ENCODE measurements at regions not wholly inside any gene's neighbourhood (a gene's known extent, or its start where the extent isn't known, plus 50 kb on each side); places are given as distances from the start of the nearest gene placed in this dataset.

- no peak for TF ChIP-seq POLR2AphosphoS5 (IDR thresholded peaks at IDR 0.05)
- TF ChIP-seq, protein P1, sequence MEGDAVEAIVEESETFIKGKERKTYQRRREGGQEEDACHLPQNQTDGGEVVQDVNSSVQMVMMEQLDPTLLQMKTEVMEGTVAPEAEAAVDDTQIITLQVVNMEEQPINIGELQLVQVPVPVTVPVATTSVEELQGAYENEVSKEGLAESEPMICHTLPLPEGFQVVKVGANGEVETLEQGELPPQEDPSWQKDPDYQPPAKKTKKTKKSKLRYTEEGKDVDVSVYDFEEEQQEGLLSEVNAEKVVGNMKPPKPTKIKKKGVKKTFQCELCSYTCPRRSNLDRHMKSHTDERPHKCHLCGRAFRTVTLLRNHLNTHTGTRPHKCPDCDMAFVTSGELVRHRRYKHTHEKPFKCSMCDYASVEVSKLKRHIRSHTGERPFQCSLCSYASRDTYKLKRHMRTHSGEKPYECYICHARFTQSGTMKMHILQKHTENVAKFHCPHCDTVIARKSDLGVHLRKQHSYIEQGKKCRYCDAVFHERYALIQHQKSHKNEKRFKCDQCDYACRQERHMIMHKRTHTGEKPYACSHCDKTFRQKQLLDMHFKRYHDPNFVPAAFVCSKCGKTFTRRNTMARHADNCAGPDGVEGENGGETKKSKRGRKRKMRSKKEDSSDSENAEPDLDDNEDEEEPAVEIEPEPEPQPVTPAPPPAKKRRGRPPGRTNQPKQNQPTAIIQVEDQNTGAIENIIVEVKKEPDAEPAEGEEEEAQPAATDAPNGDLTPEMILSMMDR (IDR thresholded peaks at IDR 0.05 in 8 of 11, conservative IDR thresholded peaks at IDR 0.05 in 3 of 11), result no peak
- TF ChIP-seq POLR2A (IDR thresholded peaks at IDR 0.05), result no peak
Observed at GRCh38 chr1:58850636-58851035, 66.8 kb upstream of the JUN start.

Data from spleen (tissue), 7 donors.